Tibial artery (tissue), 4 donors: ENCODE measurements at regions not wholly inside any gene's neighbourhood (a gene's known extent, or its start where the extent isn't known, plus 50 kb on each side); places are given as distances from the start of the nearest gene placed in this dataset.

Experiments
- DNase-seq, 2 donors: peaks; one replicate each; pipeline ENCODE4 v3.0.0-alpha.2; 2019
- H3K27ac ChIP-seq, 2 donors: fragments of 200-600 bp; sonication (generic) in 1 of 2; 1 replicate in 1 of 2; 2 replicates in 1 of 2; pipeline ENCODE4 v1.5.1; 2018 to 2019; ENCODE audit warnings: mild to moderate bottlenecking in 1 of 2
- H3K27me3 ChIP-seq, 2 donors: fragments of 200-600 bp; sonication (generic) in 1 of 2; one replicate each; pipeline versions ENCODE4 v1.5.1 to v1.6.0; 2016 to 2019
- H3K36me3 ChIP-seq, 3 donors: fragments of 200-600 bp; sonication (generic) in 2 of 3; one replicate each; pipeline ENCODE4 v1.5.1; 2016 to 2019; ENCODE audit warnings: mild to moderate bottlenecking in 2 of 3
- H3K4me1 ChIP-seq, 4 donors: fragments of 200-600 bp; sonication (generic) in 2 of 4; 1 replicate in 3 of 4; 2 replicates in 1 of 4; pipeline ENCODE4 v1.5.1; 2016 to 2019
- H3K4me3 ChIP-seq, 2 donors: fragments of 200-600 bp; sonication (generic) in 1 of 2; 1 replicate in 1 of 2; 2 replicates in 1 of 2; pipeline ENCODE4 v1.5.1; 2018 to 2019; ENCODE audit warnings: mild to moderate bottlenecking in 2 of 2
- H3K9me3 ChIP-seq, 3 donors: fragments of 200-600 bp; sonication (generic) in 1 of 3; one replicate each; pipeline ENCODE4 v1.5.1; 2016 to 2019
- CTCF ChIP-seq, 2 experiments: fragments of 200-600 bp in 1 of 2; fragments of 450-650 bp in 1 of 2; IDR thresholded peaks; one replicate each; pipeline ENCODE4 v1.5.1; 2017 to 2019; ENCODE audit warnings: antibody characterized with exemption in 2 of 2, mild to moderate bottlenecking in 1 of 2, moderate library complexity in 1 of 2
- intact Hi-C: fragments of 100-400 bp; cut with DNase I; formaldehyde crosslinking; loops from one replicate; pipeline ENCODE4 v1.15.0; 2023; ENCODE audit warnings: low total_unique reads

GRCh38 chr4:30670206-30670605, 50.0 kb upstream of the PCDH7 start:
- H3K27ac ChIP-seq: no peak overlapping the region
- no peaks in the 10 kb centered on the region for H3K27me3 ChIP-seq
- H3K36me3 ChIP-seq: no peaks in the 10 kb centered on the region
- H3K9me3 ChIP-seq: no peaks in the 10 kb centered on the region
- no peak for TF ChIP-seq CTCF (IDR thresholded peaks at IDR 0.05)
- intact Hi-C loops: no loop called here
- H3K4me3 ChIP-seq: no peak overlapping the region
- H3K4me1 ChIP-seq: no peaks in the 10 kb centered on the region
- no peak for DNase-seq
